NB4 (cell line): ENCODE measurements at regions not wholly inside any gene's neighbourhood (a gene's known extent, or its start where the extent isn't known, plus 50 kb on each side); places are given as distances from the start of the nearest gene placed in this dataset.

Experiments
- CTCF ChIP-seq: IDR thresholded peaks from one replicate; pipeline ENCODE4 v1.5.1; 2012; ENCODE audit warnings: low read depth, low read length
- MAX ChIP-seq: IDR thresholded peaks from 2 replicates; pipeline ENCODE4 v1.6.1; 2011; ENCODE audit warnings: low read depth, low read length
- MYC ChIP-seq: IDR thresholded peaks from 2 replicates; pipeline ENCODE4 v1.6.1; 2011; ENCODE audit warnings: low read depth, low read length
- POLR2A ChIP-seq: IDR thresholded peaks from 2 replicates; pipeline ENCODE4 v1.6.1; 2011; ENCODE audit warnings: mild to moderate bottlenecking; ENCODE audit not compliant: insufficient read length; ENCODE audit errors: extremely low read depth

GRCh38 chr2:238557936-238558335, 131.2 kb downstream of the ASB1 start:
- no peak for TF ChIP-seq CTCF
- TF ChIP-seq MAX: no peak
- no peak for TF ChIP-seq POLR2A
- TF ChIP-seq MYC: no peak
